22Rv1 (cell line): ENCODE measurements at regions not wholly inside any gene's neighbourhood (a gene's known extent, or its start where the extent isn't known, plus 50 kb on each side); places are given as distances from the start of the nearest gene placed in this dataset.

Experiments
- ZFX ChIP-seq: fragments of 450-650 bp; IDR thresholded peaks from 2 replicates; pipeline ENCODE4 v1.6.1; 2017; ENCODE audit warnings: antibody characterized with exemption, borderline replicate concordance
- TF ChIP-seq, protein P1 (sequence below): fragments of 450-650 bp; IDR thresholded peaks from 2 replicates; pipeline ENCODE4 v1.5.1; 2017; ENCODE audit warnings: mild to moderate bottlenecking

DNA sequence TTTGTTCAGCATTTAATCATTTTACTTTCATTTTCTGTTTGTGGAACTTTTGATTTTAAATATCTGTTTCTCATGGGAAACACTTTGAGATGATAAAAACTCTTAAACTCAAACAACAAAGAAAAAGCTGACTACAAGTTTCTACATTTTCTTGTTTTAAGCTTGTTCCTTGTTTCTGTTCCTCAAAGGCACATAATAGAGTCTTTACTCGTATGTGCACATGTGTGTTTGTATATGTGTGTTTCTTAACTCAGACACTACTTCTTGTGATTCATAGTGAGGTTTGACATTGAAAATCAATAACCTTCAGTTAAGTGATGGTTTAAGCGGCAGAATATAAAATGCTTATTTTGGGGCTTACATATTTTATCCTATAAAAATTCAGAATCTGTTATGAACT is 786.7 kb upstream of the EPHA6 start:
- TF ChIP-seq, protein P1, sequence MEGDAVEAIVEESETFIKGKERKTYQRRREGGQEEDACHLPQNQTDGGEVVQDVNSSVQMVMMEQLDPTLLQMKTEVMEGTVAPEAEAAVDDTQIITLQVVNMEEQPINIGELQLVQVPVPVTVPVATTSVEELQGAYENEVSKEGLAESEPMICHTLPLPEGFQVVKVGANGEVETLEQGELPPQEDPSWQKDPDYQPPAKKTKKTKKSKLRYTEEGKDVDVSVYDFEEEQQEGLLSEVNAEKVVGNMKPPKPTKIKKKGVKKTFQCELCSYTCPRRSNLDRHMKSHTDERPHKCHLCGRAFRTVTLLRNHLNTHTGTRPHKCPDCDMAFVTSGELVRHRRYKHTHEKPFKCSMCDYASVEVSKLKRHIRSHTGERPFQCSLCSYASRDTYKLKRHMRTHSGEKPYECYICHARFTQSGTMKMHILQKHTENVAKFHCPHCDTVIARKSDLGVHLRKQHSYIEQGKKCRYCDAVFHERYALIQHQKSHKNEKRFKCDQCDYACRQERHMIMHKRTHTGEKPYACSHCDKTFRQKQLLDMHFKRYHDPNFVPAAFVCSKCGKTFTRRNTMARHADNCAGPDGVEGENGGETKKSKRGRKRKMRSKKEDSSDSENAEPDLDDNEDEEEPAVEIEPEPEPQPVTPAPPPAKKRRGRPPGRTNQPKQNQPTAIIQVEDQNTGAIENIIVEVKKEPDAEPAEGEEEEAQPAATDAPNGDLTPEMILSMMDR = no peak
- TF ChIP-seq ZFX = no peak
